ENCODE measurements at regions not wholly inside any gene's neighbourhood (a gene's known extent, or its start where the extent isn't known, plus 50 kb on each side); places are given as distances from the start of the nearest gene placed in this dataset.

GRCh38 chr11:92138296-92138695, 86.3 kb upstream of the FAT3 start:
- Histone ChIP-seq H3K4me1 (ENCODE audit: control insufficient read depth, insufficient read depth, low read length) (no peaks in the 10 kb centered on the region), H3K36me3 (ENCODE audit: control insufficient read depth in 2 of 2, insufficient read depth in 1 of 2, low read length in 2 of 2) (no peaks in the 10 kb centered on the region), H3K9me3 (ENCODE audit: control insufficient read depth, insufficient read depth, low read depth, low read length) (no peaks in the 10 kb centered on the region), H3K27ac (ENCODE audit: extremely low read depth, low read depth, low read length) (no peak overlapping the region), H3K4me3 (ENCODE audit: low read depth, low read length) (no peak overlapping the region)
- POLR2A ChIA-PET, result no interaction called here
- TF ChIP-seq TRIM28 (IDR thresholded peaks at IDR 0.05; ENCODE audit: borderline replicate concordance, low read length) (no peak), OSR2 (tag by site-specific recombination; IDR thresholded peaks at IDR 0.05) (no peak), GLI4 (tag by site-specific recombination; IDR thresholded peaks at IDR 0.05) (no peak), ZSCAN30 (tag by site-specific recombination; IDR thresholded peaks at IDR 0.05) (no peak)
- CTCF ChIA-PET, result interaction anchor here (0.7 kb wide), 1 partner anchor 10 kb away, joined by 4 read pairs; no protein-coding TSS in a partner anchor

GRCh38 chr11:92137747-92138146, 86.9 kb upstream of the FAT3 start:
- Histone ChIP-seq H3K27ac (ENCODE audit: extremely low read depth, low read depth, low read length) (no peak overlapping the region), H3K9me3 (ENCODE audit: control insufficient read depth, insufficient read depth, low read depth, low read length) (no peaks in the 10 kb centered on the region), H3K4me3 (ENCODE audit: low read depth, low read length) (no peak overlapping the region), H3K4me1 (ENCODE audit: control insufficient read depth, insufficient read depth, low read length) (no peaks in the 10 kb centered on the region), H3K36me3 (ENCODE audit: control insufficient read depth in 2 of 2, insufficient read depth in 1 of 2, low read length in 2 of 2) (no peaks in the 10 kb centered on the region)
- CTCF ChIA-PET, result no interaction called here
- POLR2A ChIA-PET, result no interaction called here
- no peak for TF ChIP-seq ZBTB8A (tag by site-specific recombination; IDR thresholded peaks at IDR 0.05)
- TF ChIP-seq ZNF155 (tag by site-specific recombination; IDR thresholded peaks at IDR 0.05), result no peak
- no peak for TF ChIP-seq ZNF837 (tag by site-specific recombination; IDR thresholded peaks at IDR 0.05)
- no peak for TF ChIP-seq ZNF16 (tag by site-specific recombination; IDR thresholded peaks at IDR 0.05; ENCODE audit: low read depth)
- no peak for TF ChIP-seq CTCF (tag by site-specific recombination; IDR thresholded peaks at IDR 0.05)
- no peak for TF ChIP-seq OVOL3 (tag by site-specific recombination; IDR thresholded peaks at IDR 0.05)
- TF ChIP-seq ZFP37 (tag by site-specific recombination; IDR thresholded peaks at IDR 0.05), result no peak
- no peak for TF ChIP-seq ZBTB17 (tag by site-specific recombination; IDR thresholded peaks at IDR 0.05)
- no peak for TF ChIP-seq ZSCAN4 (tag by site-specific recombination; IDR thresholded peaks at IDR 0.05)
- TF ChIP-seq ZNF132 (tag by site-specific recombination; IDR thresholded peaks at IDR 0.05; ENCODE audit: borderline replicate concordance), result no peak
- TF ChIP-seq HOXA7 (CRISPR knock-in tag; IDR thresholded peaks at IDR 0.05; ENCODE audit: borderline replicate concordance), result no peak
- no peak for TF ChIP-seq SP7 (tag by site-specific recombination; IDR thresholded peaks at IDR 0.05)
- TF ChIP-seq, protein P1, sequence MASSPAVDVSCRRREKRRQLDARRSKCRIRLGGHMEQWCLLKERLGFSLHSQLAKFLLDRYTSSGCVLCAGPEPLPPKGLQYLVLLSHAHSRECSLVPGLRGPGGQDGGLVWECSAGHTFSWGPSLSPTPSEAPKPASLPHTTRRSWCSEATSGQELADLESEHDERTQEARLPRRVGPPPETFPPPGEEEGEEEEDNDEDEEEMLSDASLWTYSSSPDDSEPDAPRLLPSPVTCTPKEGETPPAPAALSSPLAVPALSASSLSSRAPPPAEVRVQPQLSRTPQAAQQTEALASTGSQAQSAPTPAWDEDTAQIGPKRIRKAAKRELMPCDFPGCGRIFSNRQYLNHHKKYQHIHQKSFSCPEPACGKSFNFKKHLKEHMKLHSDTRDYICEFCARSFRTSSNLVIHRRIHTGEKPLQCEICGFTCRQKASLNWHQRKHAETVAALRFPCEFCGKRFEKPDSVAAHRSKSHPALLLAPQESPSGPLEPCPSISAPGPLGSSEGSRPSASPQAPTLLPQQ (tag by site-specific recombination; IDR thresholded peaks at IDR 0.05), result no peak
- TF ChIP-seq, protein P2, sequence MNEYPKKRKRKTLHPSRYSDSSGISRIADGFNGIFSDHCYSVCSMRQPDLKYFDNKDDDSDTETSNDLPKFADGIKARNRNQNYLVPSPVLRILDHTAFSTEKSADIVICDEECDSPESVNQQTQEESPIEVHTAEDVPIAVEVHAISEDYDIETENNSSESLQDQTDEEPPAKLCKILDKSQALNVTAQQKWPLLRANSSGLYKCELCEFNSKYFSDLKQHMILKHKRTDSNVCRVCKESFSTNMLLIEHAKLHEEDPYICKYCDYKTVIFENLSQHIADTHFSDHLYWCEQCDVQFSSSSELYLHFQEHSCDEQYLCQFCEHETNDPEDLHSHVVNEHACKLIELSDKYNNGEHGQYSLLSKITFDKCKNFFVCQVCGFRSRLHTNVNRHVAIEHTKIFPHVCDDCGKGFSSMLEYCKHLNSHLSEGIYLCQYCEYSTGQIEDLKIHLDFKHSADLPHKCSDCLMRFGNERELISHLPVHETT (tag by site-specific recombination; IDR thresholded peaks at IDR 0.05), result no peak

DNA sequence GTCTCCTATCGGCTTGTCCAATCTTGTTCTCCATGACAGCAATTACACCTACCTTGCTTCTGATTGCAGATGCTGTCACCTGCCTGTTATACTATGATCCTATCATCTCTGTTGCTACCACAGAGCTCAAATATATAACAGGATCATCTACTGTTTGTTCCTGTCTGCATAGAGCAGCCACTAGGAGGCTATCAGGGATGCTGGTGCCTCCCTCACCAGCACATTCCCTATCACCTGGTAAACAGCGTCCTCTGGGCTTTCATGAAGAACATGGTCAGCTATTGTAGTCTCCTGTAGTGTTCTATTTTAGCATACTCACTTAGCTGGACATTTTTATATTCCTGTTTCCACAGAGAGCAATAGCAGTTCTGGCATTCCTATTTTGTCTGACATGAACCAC, 87.8 kb upstream of the FAT3 start:
- CTCF ChIA-PET, result interaction anchor here (0.6 to 1.0 kb wide), 4 partner anchors 603 to 765 kb away, joined by 3 to 5 read pairs (median 3); no protein-coding TSS in a partner anchor
- no peaks in the 10 kb centered on the region for H3K9me3 ChIP-seq (ENCODE audit: control insufficient read depth, insufficient read depth, low read depth, low read length)
- TF ChIP-seq ZNF830 (tag by site-specific recombination; IDR thresholded peaks at IDR 0.05; ENCODE audit: low read depth) (no peak), ZNF677 (tag by site-specific recombination; IDR thresholded peaks at IDR 0.05) (no peak), ZNF560 (tag by site-specific recombination; IDR thresholded peaks at IDR 0.05; ENCODE audit: borderline replicate concordance) (no peak), ZNF837 (tag by site-specific recombination; IDR thresholded peaks at IDR 0.05) (no peak), ZNF211 (tag by site-specific recombination; IDR thresholded peaks at IDR 0.05; ENCODE audit: low read depth) (no peak), ZNF571 (tag by site-specific recombination; IDR thresholded peaks at IDR 0.05) (no peak), ZNF501 (tag by site-specific recombination; IDR thresholded peaks at IDR 0.05) (no peak), SCRT1 (tag by site-specific recombination; IDR thresholded peaks at IDR 0.05; ENCODE audit: borderline replicate concordance) (no peak), ZNF785 (tag by site-specific recombination; IDR thresholded peaks at IDR 0.05) (no peak), ZNF561 (tag by site-specific recombination; IDR thresholded peaks at IDR 0.05; ENCODE audit: borderline replicate concordance) (no peak)

More for the DNA sequence above, 87.8 kb upstream of the FAT3 start:
- POLR2A ChIA-PET, result no interaction called here
- no peak overlapping the region for H3K27ac ChIP-seq (ENCODE audit: extremely low read depth, low read depth, low read length)
- no peak overlapping the region for H3K4me3 ChIP-seq (ENCODE audit: low read depth, low read length)
- no peaks in the 10 kb centered on the region for H3K36me3 ChIP-seq (ENCODE audit: control insufficient read depth in 2 of 2, insufficient read depth in 1 of 2, low read length in 2 of 2)
- H3K4me1 ChIP-seq (ENCODE audit: control insufficient read depth, insufficient read depth, low read length), result no peaks in the 10 kb centered on the region
